Epithelial cell of proximal tubule (primary cell): ENCODE measurements at regions not wholly inside any gene's neighbourhood (a gene's known extent, or its start where the extent isn't known, plus 50 kb on each side); places are given as distances from the start of the nearest gene placed in this dataset.

Experiments used
- DNase-seq: peaks from one replicate; pipeline ENCODE4 v3.0.0-alpha.2; 2011; ENCODE audit warnings: low read depth
- H3K4me3 ChIP-seq: 2 replicates; pipeline ENCODE4 v1.5.1; 2011; ENCODE audit warnings: low read depth, mild to moderate bottlenecking, low read length
- CTCF ChIP-seq: conservative IDR thresholded peaks from 2 replicates; pipeline ENCODE4 v1.5.1; 2012; ENCODE audit warnings: low read depth, mild to moderate bottlenecking, low read length

DNA sequence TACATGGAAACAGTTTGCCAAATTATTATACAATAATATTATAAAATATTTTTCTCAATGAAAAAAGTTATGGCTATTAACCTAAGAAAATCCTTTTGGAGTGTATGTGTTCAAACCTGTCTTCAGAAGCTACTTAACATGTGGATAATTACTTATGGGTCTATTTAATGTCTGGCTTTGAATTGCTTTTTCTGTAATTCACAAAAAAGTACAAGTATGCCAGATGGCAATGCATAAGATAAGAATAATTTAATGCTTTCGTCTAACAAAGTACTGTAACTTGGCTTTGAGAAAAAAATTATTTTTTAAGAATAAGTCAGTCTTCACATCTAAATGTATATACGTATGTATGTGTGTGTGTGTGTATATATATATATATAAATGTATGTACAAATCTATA, 1073.0 kb downstream of the TDRD15 start:
- no peak for DNase-seq
- no peak for TF ChIP-seq CTCF
- no peak overlapping the region for H3K4me3 ChIP-seq

DNA sequence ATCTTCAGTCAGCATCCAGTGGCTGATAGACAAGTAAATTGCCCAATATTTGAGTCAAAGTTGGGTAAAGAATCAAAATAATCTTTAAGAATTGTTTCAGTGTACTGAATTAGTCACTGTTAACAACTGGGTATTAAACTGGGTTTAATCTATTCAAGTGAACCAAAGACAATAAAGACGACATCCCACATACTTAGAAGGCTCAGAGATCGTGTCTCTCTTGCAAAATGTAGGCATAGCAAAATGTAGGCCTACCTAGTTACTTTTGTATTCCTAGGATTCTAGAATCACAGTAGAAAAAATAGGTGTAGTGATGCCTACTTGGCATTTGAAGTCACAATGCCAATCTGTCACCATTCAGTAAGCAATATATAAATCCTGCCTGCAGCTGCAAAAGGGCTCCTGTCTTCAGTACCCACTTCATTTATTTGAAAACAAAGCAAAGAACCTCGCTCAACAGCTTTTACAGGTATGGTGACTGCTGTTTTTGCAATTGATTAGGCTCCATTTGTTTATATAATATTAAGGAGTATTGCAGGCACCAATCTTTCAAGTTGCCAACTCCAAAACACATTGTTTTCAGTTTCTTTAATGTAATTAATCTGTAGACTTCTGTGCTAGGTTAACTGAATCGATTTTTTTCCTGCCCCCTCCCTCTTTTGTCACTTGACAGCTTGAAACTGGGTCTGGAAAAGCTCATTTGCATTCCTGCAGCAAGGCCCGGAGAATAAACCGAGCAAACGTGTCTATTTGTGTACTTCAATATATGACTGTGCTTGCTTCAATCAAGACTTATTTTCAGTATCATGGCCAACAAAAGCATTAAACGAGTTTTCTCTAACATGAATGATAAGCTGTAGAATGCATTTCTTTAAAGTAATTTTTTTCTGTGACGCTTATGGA, 1074.9 kb downstream of the TDRD15 start:
- TF ChIP-seq CTCF, result no peak
- H3K4me3 ChIP-seq, result no peak overlapping the region
- no peak for DNase-seq

- no peak for DNase-seq
- no peak overlapping the region for H3K4me3 ChIP-seq
- no peak for TF ChIP-seq CTCF
Measured at GRCh38 chr2:22199994-22200393, 1076.2 kb downstream of the TDRD15 start.

GRCh38 chr2:22209545-22209944, 1085.8 kb downstream of the TDRD15 start:
- H3K4me3 ChIP-seq, result no peak overlapping the region
- no peak for DNase-seq
- no peak for TF ChIP-seq CTCF

DNA sequence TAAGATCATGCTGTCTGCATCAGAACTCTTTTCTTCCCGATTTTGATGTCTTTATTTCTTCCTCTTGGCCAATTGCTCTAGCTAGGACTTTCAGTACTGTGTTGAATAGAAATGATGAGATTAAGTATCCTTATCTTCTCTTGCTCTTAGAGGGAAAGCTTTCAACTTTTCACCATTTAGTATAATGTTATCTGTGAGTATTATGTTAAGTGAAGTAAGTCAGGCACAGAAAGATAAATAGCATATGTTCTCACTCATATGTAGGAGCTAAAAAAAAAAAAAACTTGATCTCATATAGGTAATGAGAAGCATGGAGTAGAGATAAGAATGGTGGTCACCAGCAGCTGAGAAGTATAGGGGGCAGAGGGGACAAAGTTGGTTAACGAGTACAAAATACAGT, 1089.5 kb downstream of the TDRD15 start:
- no peak for TF ChIP-seq CTCF
- no peak overlapping the region for H3K4me3 ChIP-seq
- no peak for DNase-seq

- peak; percentile 11 for TF ChIP-seq CTCF
- no peak overlapping the region for H3K4me3 ChIP-seq
- no peak for DNase-seq
Measured at GRCh38 chr2:22215517-22215916, 1091.7 kb downstream of the TDRD15 start.

DNA sequence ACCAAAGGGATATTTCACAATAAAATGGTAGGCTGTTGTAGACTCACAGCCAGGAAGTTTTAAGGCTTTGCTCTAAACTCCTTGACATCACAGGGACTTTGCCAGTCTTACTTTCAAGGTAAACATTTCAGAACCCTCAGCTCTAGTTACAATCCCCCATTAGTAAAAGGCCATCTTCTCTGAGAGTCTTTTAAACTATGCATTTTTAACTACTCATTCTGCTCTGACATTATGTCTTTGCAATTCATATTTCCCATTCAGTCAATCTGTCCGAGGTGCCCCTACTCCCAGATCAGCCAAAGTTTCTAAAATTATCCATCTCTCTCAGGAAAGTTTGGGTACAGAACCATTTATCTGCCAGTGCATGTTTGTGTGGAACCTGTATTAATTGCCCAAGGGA, 1094.1 kb downstream of the TDRD15 start:
- H3K4me3 ChIP-seq, result no peak overlapping the region

More for the DNA sequence above, 1094.1 kb downstream of the TDRD15 start:
- DNase-seq, result no peak
- TF ChIP-seq CTCF, result no peak
